DOHH2 (cell line): ENCODE measurements at regions not wholly inside any gene's neighbourhood (a gene's known extent, or its start where the extent isn't known, plus 50 kb on each side); places are given as distances from the start of the nearest gene placed in this dataset.
"Not testable (repeated sequence)": the region's sequence is repeated elsewhere in the genome, so short reads cannot be mapped to it uniquely, and the experiment has no call there.

Source experiments
- H3F3A ChIP-seq: fragments of 200-600 bp; sonication (generic), shearing (Covaris generic); 2 replicates; pipeline ENCODE4 v1.6.0; 2016; ENCODE audit warnings: antibody characterized with exemption, mild to moderate bottlenecking; ENCODE audit not compliant: control insufficient read depth, insufficient read depth
- H3K27ac ChIP-seq: fragments of 200-600 bp; sonication (generic); 2 replicates; pipeline ENCODE4 v1.5.1; 2014; ENCODE audit warnings: low read depth, mild to moderate bottlenecking, low read length, moderate library complexity
- H3K27me3 ChIP-seq: fragments of 200-600 bp; sonication (generic); 2 replicates; pipeline ENCODE4 v1.6.1; 2014; ENCODE audit warnings: mild to moderate bottlenecking, low read length, mixed read lengths; ENCODE audit not compliant: control insufficient read depth
- H3K36me3 ChIP-seq: fragments of 200-600 bp; sonication (generic); 2 replicates; pipeline ENCODE4 v1.6.1; 2014; ENCODE audit warnings: mild to moderate bottlenecking, low read length, moderate library complexity, mixed read lengths; ENCODE audit not compliant: control insufficient read depth
- H3K4me1 ChIP-seq: fragments of 200-600 bp; sonication (generic); 2 replicates; pipeline ENCODE4 v1.6.1; 2014; ENCODE audit warnings: mild to moderate bottlenecking, low read length, mixed read lengths; ENCODE audit not compliant: control insufficient read depth
- H3K4me2 ChIP-seq: fragments of 200-600 bp; sonication (generic); 2 replicates; pipeline ENCODE4 v1.6.0; 2014; ENCODE audit warnings: mild to moderate bottlenecking, low read length, moderate library complexity
- H3K4me3 ChIP-seq: fragments of 200-600 bp; sonication (generic); 2 replicates; pipeline ENCODE4 v1.5.1; 2014; ENCODE audit warnings: mild to moderate bottlenecking, low read length, mixed read lengths
- H3K79me2 ChIP-seq: fragments of 200-600 bp; sonication (generic); 2 replicates; pipeline ENCODE4 v1.6.1; 2014; ENCODE audit warnings: mild to moderate bottlenecking, low read length, mixed read lengths; ENCODE audit not compliant: control insufficient read depth
- H3K9me2 ChIP-seq: fragments of 200-600 bp; sonication (generic); replicated peaks from 2 replicates; pipeline ENCODE4 v1.6.1; 2014; ENCODE audit warnings: mild to moderate bottlenecking, low read length, mixed read lengths; ENCODE audit not compliant: control insufficient read depth
- H3K9me3 ChIP-seq: fragments of 200-600 bp; sonication (generic); 2 replicates; pipeline ENCODE4 v1.6.1; 2014; ENCODE audit warnings: antibody characterized with exemption, low read length, mixed read lengths; ENCODE audit not compliant: control insufficient read depth, insufficient read depth
- H4K20me1 ChIP-seq: fragments of 200-600 bp; sonication (generic); 2 replicates; pipeline ENCODE4 v1.6.0; 2014; ENCODE audit warnings: low read depth, mild to moderate bottlenecking, antibody characterized with exemption, low read length, moderate library complexity; ENCODE audit not compliant: control insufficient read depth, insufficient read depth
- EZH2phosphoT487 ChIP-seq: fragments of 200-600 bp; sonication (generic); IDR thresholded peaks from 2 replicates; pipeline ENCODE4 v1.6.1; 2017; ENCODE audit warnings: borderline replicate concordance, mild to moderate bottlenecking, antibody characterized with exemption, low read length, moderate library complexity, mixed read lengths
- TF ChIP-seq, protein P1 (sequence below): fragments of 200-600 bp; sonication (generic); IDR thresholded peaks from one replicate; pipeline ENCODE4 v1.5.1; 2014; ENCODE audit warnings: antibody characterized with exemption, mild to moderate bottlenecking, low read depth, low read length; ENCODE audit not compliant: poor library complexity, severe bottlenecking

DNA sequence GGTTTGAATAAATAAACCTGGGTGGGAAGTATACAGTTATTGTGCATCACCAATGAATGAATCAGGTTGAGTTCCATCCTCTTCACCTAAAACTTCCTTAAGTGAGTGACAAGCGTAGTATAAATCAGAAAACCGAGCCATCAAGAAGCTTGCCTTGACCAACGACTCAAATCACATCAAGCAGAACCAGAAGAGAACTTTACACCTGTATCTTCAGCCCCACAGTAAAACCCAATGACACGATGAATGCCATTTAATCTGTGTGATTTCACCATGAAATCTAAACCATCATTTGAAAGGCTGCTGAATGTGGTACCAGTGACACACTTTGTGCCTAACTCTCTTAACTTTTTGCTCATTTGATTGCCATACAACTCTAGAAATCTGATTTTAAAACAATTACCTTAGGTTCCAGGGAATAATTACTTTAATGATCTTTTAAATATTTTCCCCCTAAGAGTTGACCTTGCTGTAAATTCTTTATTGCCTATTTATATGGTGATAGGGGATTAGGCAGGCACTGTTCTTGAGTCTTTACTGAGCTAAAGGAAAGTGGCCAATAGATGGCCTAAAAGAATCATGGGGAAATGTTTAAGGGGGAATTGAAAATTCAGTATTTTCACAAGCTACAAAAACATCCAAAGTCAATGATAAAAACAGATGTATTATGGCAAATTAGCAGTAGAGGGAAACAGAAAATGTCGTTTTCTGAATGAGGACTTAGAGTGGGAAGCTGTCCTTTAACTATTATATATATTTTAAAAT, 152.0 kb upstream of the EYA4 start:
- Histone ChIP-seq H3K79me2 (no peaks in the 10 kb centered on the region), H3K27me3 (no peaks in the 10 kb centered on the region; the same call in 1 of the 2 replicates), H3K36me3 (no peaks in the 10 kb centered on the region), H3F3A (no peaks in the 10 kb centered on the region), H4K20me1 (no peaks in the 10 kb centered on the region), H3K9me3 (no peaks in the 10 kb centered on the region), H3K27ac (no peak overlapping the region), H3K4me3 (no peak overlapping the region), H3K4me1 (no peaks in the 10 kb centered on the region), H3K9me2 (no peaks in the 10 kb centered on the region), H3K4me2 (no peak overlapping the region)
- TF ChIP-seq, protein P1, sequence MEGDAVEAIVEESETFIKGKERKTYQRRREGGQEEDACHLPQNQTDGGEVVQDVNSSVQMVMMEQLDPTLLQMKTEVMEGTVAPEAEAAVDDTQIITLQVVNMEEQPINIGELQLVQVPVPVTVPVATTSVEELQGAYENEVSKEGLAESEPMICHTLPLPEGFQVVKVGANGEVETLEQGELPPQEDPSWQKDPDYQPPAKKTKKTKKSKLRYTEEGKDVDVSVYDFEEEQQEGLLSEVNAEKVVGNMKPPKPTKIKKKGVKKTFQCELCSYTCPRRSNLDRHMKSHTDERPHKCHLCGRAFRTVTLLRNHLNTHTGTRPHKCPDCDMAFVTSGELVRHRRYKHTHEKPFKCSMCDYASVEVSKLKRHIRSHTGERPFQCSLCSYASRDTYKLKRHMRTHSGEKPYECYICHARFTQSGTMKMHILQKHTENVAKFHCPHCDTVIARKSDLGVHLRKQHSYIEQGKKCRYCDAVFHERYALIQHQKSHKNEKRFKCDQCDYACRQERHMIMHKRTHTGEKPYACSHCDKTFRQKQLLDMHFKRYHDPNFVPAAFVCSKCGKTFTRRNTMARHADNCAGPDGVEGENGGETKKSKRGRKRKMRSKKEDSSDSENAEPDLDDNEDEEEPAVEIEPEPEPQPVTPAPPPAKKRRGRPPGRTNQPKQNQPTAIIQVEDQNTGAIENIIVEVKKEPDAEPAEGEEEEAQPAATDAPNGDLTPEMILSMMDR = no peak
- no peak for TF ChIP-seq EZH2phosphoT487

DNA sequence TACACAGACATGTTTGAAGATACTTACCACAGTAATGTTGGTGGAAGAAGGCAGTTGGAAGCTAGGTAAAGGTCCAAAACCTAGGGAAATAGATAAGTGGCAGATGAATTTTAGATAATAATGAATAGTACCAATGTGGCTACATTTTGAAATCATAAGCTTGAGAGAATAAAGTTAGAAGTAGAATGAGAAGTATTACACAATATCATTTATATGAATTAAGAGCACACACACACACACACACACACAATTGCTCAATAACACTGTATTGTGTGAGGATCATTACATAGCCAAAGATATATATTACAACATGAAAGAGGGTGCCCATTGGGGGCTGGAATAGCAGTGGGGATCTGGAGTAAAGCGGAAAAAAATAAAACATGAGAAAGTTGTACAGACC, 149.0 kb upstream of the EYA4 start:
- no peaks in the 10 kb centered on the region for H4K20me1 ChIP-seq
- TF ChIP-seq, protein P1 = no peak
- no peak for TF ChIP-seq EZH2phosphoT487
- H3K27ac ChIP-seq = no peak overlapping the region
- no peaks in the 10 kb centered on the region for H3K36me3 ChIP-seq
- H3K4me2 ChIP-seq = no peak overlapping the region
- no peaks in the 10 kb centered on the region for H3K9me2 ChIP-seq
- no peaks in the 10 kb centered on the region for H3K79me2 ChIP-seq
- H3K4me1 ChIP-seq = no peaks in the 10 kb centered on the region
- no peaks in the 10 kb centered on the region; the same call in 1 of the 2 replicates for H3K27me3 ChIP-seq
- H3F3A ChIP-seq = no peaks in the 10 kb centered on the region
- H3K4me3 ChIP-seq = no peak overlapping the region
- no peaks in the 10 kb centered on the region for H3K9me3 ChIP-seq

DNA sequence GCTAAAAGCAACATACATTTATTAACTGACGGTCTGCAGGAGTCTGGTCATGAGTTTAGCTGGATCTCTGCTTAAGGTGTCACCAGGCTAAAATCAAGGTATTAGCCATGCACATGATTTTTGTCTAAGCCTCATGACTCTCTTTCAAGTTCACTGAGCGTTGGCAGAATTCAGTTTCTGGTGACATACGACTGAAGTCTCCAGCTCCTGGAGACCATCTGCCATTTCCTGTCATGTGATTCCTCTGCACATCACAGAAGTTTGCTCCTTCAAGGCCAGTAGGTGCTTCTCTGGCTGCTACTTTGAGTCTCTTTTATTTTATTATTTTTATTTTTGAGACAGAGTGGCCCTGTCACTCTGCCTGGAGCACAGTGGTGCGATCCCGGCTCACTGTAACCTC, 148.4 kb upstream of the EYA4 start:
- Histone ChIP-seq H3K4me1 (no peaks in the 10 kb centered on the region), H3K4me3 (no peak overlapping the region), H3K27ac (no peak overlapping the region), H3F3A (no peaks in the 10 kb centered on the region), H3K27me3 (no peaks in the 10 kb centered on the region; the same call in 1 of the 2 replicates), H3K79me2 (no peaks in the 10 kb centered on the region), H3K9me3 (no peaks in the 10 kb centered on the region), H3K4me2 (no peak overlapping the region), H4K20me1 (no peaks in the 10 kb centered on the region), H3K9me2 (no peaks in the 10 kb centered on the region), H3K36me3 (no peaks in the 10 kb centered on the region)
- TF ChIP-seq, protein P1 = no peak
- TF ChIP-seq EZH2phosphoT487 = no peak

DNA sequence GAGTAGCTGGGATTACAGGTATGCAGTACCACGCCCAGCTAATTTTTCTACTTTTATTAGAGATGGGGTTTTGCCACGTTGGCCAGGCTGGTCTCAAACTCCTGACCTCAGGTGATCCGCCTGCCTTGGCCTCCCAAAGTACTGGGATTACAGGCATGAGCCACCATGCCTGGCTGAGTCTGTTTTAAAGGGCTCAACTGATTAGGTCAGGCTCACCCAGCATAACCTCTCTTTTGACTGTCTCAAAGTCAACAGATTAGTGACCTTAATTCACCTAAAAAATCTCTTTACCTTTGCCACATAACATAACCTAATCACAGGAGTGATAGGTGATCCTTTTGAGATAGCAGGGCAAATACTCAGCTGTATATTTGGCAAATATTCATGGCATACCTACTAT, 147.9 kb upstream of the EYA4 start:
- not testable (repeated sequence) for H3F3A ChIP-seq, H3K79me2 ChIP-seq, H3K36me3 ChIP-seq, H3K27ac ChIP-seq, H3K4me3 ChIP-seq, H3K4me1 ChIP-seq, H3K9me2 ChIP-seq, H3K9me3 ChIP-seq, H4K20me1 ChIP-seq, H3K27me3 ChIP-seq, H3K4me2 ChIP-seq
